CD4-positive, alpha-beta T cell treated with Interleukin-21 for 1 hour (primary cell): ENCODE measurements at regions not wholly inside any gene's neighbourhood (a gene's known extent, or its start where the extent isn't known, plus 50 kb on each side); places are given as distances from the start of the nearest gene placed in this dataset.

ENCODE experiments used
- DNase-seq: peaks from one replicate; pipeline ENCODE4 v3.0.0-alpha.2; 2020

GRCh38 chr12:89946518-89947135 is 238.0 kb upstream of the ATP2B1 start:
- no peak for DNase-seq

GRCh38 chr12:89945123-89945522 is 236.5 kb upstream of the ATP2B1 start:
- DNase-seq: no peak

- no peak for DNase-seq
Observed at GRCh38 chr12:89943463-89943862, 234.8 kb upstream of the ATP2B1 start.

- no peak for DNase-seq
Observed at GRCh38 chr12:89941436-89941835, 232.8 kb upstream of the ATP2B1 start.

GRCh38 chr12:89939522-89940215 is 231.0 kb upstream of the ATP2B1 start:
- no peak for DNase-seq

- no peak for DNase-seq
Observed at GRCh38 chr12:89936631-89937030, 228.0 kb upstream of the ATP2B1 start.

GRCh38 chr12:89935850-89936249 is 227.2 kb upstream of the ATP2B1 start:
- DNase-seq: no peak

GRCh38 chr12:89933911-89934310 is 225.3 kb upstream of the ATP2B1 start:
- DNase-seq: no peak

GRCh38 chr12:89932954-89933353 is 224.3 kb upstream of the ATP2B1 start:
- no peak for DNase-seq

- DNase-seq: no peak
Observed at GRCh38 chr12:89928467-89928866, 219.8 kb upstream of the ATP2B1 start.

- peak; percentile 32 for DNase-seq
Observed at GRCh38 chr12:89927226-89927698, 218.6 kb upstream of the ATP2B1 start.

GRCh38 chr12:89924191-89924590 is 215.6 kb upstream of the ATP2B1 start:
- no peak for DNase-seq

- no peak for DNase-seq
Observed at GRCh38 chr12:89923091-89923490, 214.5 kb upstream of the ATP2B1 start.

GRCh38 chr12:89920866-89921265 is 212.2 kb upstream of the ATP2B1 start:
- no peak for DNase-seq

GRCh38 chr12:89919241-89919906 is 210.7 kb upstream of the ATP2B1 start:
- no peak for DNase-seq

- no peak for DNase-seq
Observed at GRCh38 chr12:89918172-89918846, 209.7 kb upstream of the ATP2B1 start.

- DNase-seq: no peak
Observed at GRCh38 chr12:89909753-89910152, 201.1 kb upstream of the ATP2B1 start.

- DNase-seq: no peak
Observed at GRCh38 chr12:89907659-89908058, 199.0 kb upstream of the ATP2B1 start.

GRCh38 chr12:89906824-89907223 is 198.2 kb upstream of the ATP2B1 start:
- DNase-seq: no peak

- DNase-seq: no peak
Observed at GRCh38 chr12:89906178-89906577, 197.5 kb upstream of the ATP2B1 start.

- no peak for DNase-seq
Observed at GRCh38 chr12:89901906-89902642, 193.4 kb upstream of the ATP2B1 start.

GRCh38 chr12:89901319-89901718 is 192.7 kb upstream of the ATP2B1 start:
- DNase-seq: no peak

- no peak for DNase-seq
Observed at GRCh38 chr12:89899651-89900050, 191.0 kb upstream of the ATP2B1 start.
